H1 (cell line): ENCODE measurements at regions not wholly inside any gene's neighbourhood (a gene's known extent, or its start where the extent isn't known, plus 50 kb on each side); places are given as distances from the start of the nearest gene placed in this dataset.

ENCODE experiments used
- CBX8 ChIP-seq: fragments of 300-800, 300-1000 bp; sonication (generic); IDR thresholded peaks from 2 replicates; pipeline ENCODE4 v1.7.1; 2016; ENCODE audit warnings: low read depth, low read length, borderline replicate concordance
- CTCF ChIP-seq, 3 experiments: IDR thresholded peaks; 1 replicate in 2 of 3; 2 replicates in 1 of 3; pipeline versions ENCODE4 v1.5.1 to v1.6.1; 2011; ENCODE audit warnings: low read length in 3 of 3, mild to moderate bottlenecking in 3 of 3, inconsistent platforms in 2 of 3, low read depth in 1 of 3, moderate library complexity in 1 of 3; ENCODE audit not compliant: insufficient read depth in 1 of 3; ENCODE audit errors: control extremely low read depth in 1 of 3
- EZH2 ChIP-seq: fragments of 200-600 bp; sonication (generic); IDR thresholded peaks from 2 replicates; pipeline ENCODE4 v1.7.1; 2012; ENCODE audit warnings: low read depth, mild to moderate bottlenecking, moderate library complexity, low read length, inconsistent platforms; ENCODE audit not compliant: severe bottlenecking
- MAX ChIP-seq: IDR thresholded peaks from 2 replicates; pipeline ENCODE4 v1.6.1; 2012; ENCODE audit warnings: inconsistent platforms
- POLR2AphosphoS5 ChIP-seq: IDR thresholded peaks from 2 replicates; pipeline ENCODE4 v1.6.1; 2011; ENCODE audit warnings: low read depth, low read length
- SIX5 ChIP-seq: IDR thresholded peaks from 2 replicates; pipeline ENCODE4 v1.6.1; 2011; ENCODE audit warnings: mild to moderate bottlenecking, low read depth, low read length

GRCh38 chr6:155946860-155947259, 491.2 kb upstream of the NOX3 start:
- TF ChIP-seq CTCF (IDR thresholded peaks at IDR 0.05; ENCODE audit: control extremely low read depth in 1 of 3, insufficient read depth in 1 of 3, low read depth in 1 of 3, low read length in 3 of 3) (no peak), SIX5 (no peak), EZH2 (no peak), POLR2AphosphoS5 (no peak), MAX (no peak), CBX8 (no peak)
